Activated T-helper 1 cell treated with Interleukin-2 at 50 U/mL for 16 hours (primary cell): ENCODE measurements at regions not wholly inside any gene's neighbourhood (a gene's known extent, or its start where the extent isn't known, plus 50 kb on each side); places are given as distances from the start of the nearest gene placed in this dataset.
"Not testable (repeated sequence)": the region's sequence is repeated elsewhere in the genome, so short reads cannot be mapped to it uniquely, and the experiment has no call there.

Source experiments
- DNase-seq: peaks from one replicate; pipeline ENCODE4 v3.0.0-alpha.2; 2020; ENCODE audit warnings: low read depth

- no peak for DNase-seq
Measured at GRCh38 chr12:125311050-125311449, 245.8 kb downstream of the AACS start.

- DNase-seq = no peak
Measured at GRCh38 chr12:125312471-125312870, 247.2 kb downstream of the AACS start.

- no peak for DNase-seq
Measured at GRCh38 chr12:125314051-125314755, 249.0 kb downstream of the AACS start.

GRCh38 chr12:125315771-125316170 is 250.5 kb downstream of the AACS start:
- no peak for DNase-seq

- DNase-seq = no peak
Measured at GRCh38 chr12:125320177-125320576, 254.9 kb downstream of the AACS start.

GRCh38 chr12:125324861-125325490 is 259.7 kb downstream of the AACS start:
- no peak for DNase-seq

GRCh38 chr12:125329239-125330102 is 264.2 kb downstream of the AACS start:
- no peak for DNase-seq

- peak; percentile 5 for DNase-seq
Measured at GRCh38 chr12:125330645-125331341, 265.6 kb downstream of the AACS start.

GRCh38 chr12:125331342-125332052 is 266.3 kb downstream of the AACS start:
- no peak for DNase-seq

- no peak for DNase-seq
Measured at GRCh38 chr12:125332900-125333299, 267.7 kb downstream of the AACS start.

- no peak for DNase-seq
Measured at GRCh38 chr12:125336246-125336645, 271.0 kb downstream of the AACS start.

- no peak for DNase-seq
Measured at GRCh38 chr12:125340791-125341190, 275.6 kb downstream of the AACS start.

GRCh38 chr12:125341422-125341821 is 276.2 kb downstream of the AACS start:
- DNase-seq = no peak

GRCh38 chr12:125343649-125344048 is 278.4 kb downstream of the AACS start:
- no peak for DNase-seq

- no peak for DNase-seq
Measured at GRCh38 chr12:125346362-125346761, 281.1 kb downstream of the AACS start.

GRCh38 chr12:125351788-125352187 is 286.6 kb downstream of the AACS start:
- DNase-seq = no peak

- not testable (repeated sequence) for DNase-seq
Measured at GRCh38 chr12:125353002-125353401, 287.8 kb downstream of the AACS start.

GRCh38 chr12:125353871-125354270 is 288.6 kb downstream of the AACS start:
- DNase-seq = no peak

- no peak for DNase-seq
Measured at GRCh38 chr12:125355614-125356013, 290.4 kb downstream of the AACS start.

- no peak for DNase-seq
Measured at GRCh38 chr12:125356111-125356510, 290.9 kb downstream of the AACS start.

- no peak for DNase-seq
Measured at GRCh38 chr12:125357561-125357960, 292.3 kb downstream of the AACS start.

GRCh38 chr12:125360540-125360939 is 295.3 kb downstream of the AACS start:
- no peak for DNase-seq
